ENCODE measurements at regions not wholly inside any gene's neighbourhood (a gene's known extent, or its start where the extent isn't known, plus 50 kb on each side); places are given as distances from the start of the nearest gene placed in this dataset.
"Not testable (repeated sequence)": the region's sequence is repeated elsewhere in the genome, so short reads cannot be mapped to it uniquely, and the experiment has no call there.

DNA sequence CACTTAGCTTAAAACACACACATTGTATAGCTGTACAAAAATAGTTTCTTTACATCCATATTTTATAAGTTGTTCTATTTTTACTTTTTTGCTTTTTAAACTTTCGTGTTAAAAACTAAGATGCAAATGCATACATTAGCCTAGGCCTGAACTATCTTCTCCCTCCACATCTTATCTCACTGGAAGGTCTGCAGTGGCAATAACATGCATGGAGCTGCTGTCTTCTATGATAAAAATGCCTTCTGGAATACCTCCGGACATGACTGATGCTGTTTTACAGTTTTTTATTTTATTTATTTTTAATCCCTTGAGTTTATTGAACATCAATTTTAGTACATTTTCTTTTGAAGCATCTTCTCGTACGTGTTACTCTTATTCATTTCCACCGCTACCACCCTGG, 112.3 kb upstream of the TSPAN8 start:
- no peak for DNase-seq (ENCODE audit: low spot score)
- TF ChIP-seq, protein P1, sequence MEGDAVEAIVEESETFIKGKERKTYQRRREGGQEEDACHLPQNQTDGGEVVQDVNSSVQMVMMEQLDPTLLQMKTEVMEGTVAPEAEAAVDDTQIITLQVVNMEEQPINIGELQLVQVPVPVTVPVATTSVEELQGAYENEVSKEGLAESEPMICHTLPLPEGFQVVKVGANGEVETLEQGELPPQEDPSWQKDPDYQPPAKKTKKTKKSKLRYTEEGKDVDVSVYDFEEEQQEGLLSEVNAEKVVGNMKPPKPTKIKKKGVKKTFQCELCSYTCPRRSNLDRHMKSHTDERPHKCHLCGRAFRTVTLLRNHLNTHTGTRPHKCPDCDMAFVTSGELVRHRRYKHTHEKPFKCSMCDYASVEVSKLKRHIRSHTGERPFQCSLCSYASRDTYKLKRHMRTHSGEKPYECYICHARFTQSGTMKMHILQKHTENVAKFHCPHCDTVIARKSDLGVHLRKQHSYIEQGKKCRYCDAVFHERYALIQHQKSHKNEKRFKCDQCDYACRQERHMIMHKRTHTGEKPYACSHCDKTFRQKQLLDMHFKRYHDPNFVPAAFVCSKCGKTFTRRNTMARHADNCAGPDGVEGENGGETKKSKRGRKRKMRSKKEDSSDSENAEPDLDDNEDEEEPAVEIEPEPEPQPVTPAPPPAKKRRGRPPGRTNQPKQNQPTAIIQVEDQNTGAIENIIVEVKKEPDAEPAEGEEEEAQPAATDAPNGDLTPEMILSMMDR (IDR thresholded peaks at IDR 0.05; ENCODE audit: extremely low read depth, insufficient read depth, missing control alignments): no peak
- in situ Hi-C loops (cut with MboI; ENCODE audit: low pct_unique_long_range_greater_than_20kb, low sequenced_read_pairs, unreplicated experiment): no loop called here

DNA sequence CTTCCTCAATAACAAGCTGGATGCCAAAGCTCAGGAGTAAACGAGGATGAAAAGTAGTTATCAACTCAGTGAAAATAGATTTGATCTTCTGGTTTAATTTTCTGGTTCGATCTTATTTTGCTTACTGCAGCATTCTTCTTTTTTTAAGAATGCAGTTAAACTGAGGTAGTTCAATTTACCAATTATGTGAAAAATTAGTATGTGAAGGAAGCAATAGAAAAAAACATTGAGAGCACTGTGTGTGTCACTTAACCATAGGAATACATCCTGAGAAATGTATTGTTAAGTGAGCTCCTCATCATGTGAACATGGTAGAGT, 111.4 kb upstream of the TSPAN8 start:
- TF ChIP-seq, protein P1 (IDR thresholded peaks at IDR 0.05; ENCODE audit: extremely low read depth, insufficient read depth, missing control alignments): no peak
- in situ Hi-C loops (cut with MboI; ENCODE audit: low pct_unique_long_range_greater_than_20kb, low sequenced_read_pairs, unreplicated experiment): no loop called here

DNA sequence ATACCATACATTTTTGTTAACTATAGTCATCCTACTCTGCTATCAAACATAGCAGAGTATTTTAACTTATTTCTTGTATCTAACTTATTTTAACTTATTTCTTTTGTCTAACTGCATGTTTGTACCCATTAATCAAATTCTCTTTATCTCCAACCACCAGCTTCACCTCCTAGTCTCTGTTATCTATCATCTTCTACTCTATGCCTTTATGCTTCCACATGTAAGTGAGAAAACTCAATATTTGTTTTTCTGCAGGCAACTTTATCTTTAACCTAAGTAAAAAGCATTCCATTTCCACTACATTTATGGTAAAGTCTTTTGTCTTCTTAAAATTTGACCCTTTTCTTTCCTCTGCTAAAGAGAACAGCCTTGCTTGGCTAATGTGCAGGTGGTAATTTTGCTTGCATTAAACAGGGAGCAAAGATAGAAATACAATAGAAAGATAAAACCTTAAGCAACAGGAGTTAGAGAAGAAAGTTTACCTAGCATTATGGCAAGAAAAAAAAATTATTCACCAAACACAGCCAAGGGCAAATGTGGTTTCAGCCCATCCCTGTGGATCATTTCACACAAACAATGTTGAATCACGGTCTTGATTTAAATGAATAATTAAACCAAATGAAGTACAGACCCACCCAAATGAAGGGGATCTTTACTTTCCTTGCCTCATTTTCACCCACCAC, 110.9 kb upstream of the TSPAN8 start:
- in situ Hi-C loops (cut with MboI; ENCODE audit: low pct_unique_long_range_greater_than_20kb, low sequenced_read_pairs, unreplicated experiment): no loop called here
- TF ChIP-seq, protein P1 (IDR thresholded peaks at IDR 0.05; ENCODE audit: extremely low read depth, insufficient read depth, missing control alignments): no peak

More for the DNA sequence above, 111.4 kb upstream of the TSPAN8 start:
- no peak for DNase-seq (ENCODE audit: low spot score)

DNA sequence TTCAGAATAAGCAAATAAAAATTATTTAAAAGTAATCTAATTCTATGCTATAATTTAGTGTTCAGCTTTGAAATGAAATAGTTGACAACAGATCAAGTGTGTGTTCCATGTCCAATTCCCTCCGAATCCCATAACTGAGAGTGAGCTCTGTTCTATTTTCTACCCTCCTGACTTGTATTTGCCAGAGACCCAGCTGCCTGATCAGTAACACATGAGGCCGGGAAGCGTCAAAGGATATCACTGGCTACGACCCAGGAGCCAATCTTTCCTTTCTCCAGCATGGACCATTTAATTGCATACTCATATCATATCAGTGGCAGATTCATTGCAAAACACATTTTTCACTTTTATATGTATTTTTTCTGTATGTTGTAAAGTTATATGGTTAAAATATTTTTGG, 108.8 kb upstream of the TSPAN8 start:
- TF ChIP-seq, protein P1 (IDR thresholded peaks at IDR 0.05; ENCODE audit: extremely low read depth, insufficient read depth, missing control alignments): no peak
- in situ Hi-C loops (cut with MboI; ENCODE audit: low pct_unique_long_range_greater_than_20kb, low sequenced_read_pairs, unreplicated experiment): no loop called here

More for the DNA sequence above, 110.9 kb upstream of the TSPAN8 start:
- no peak for DNase-seq (ENCODE audit: low spot score)

DNA sequence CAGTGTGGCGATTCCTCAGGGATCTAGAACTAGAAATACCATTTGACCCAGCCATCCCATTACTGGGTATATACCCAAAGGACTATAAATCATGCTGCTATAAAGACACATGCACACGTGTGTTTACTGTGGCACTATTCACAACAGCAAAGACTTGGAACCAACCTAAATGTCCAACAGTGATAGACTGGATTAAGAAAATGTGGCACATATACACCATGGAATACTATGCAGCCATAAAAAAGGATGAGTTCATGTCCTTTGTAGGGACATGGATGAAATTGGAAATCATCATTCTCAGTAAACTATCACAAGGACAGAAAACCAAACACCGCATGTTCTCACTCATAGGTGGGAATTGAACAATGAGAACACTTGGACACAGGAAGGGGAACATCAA, 107.9 kb upstream of the TSPAN8 start:
- DNase-seq (ENCODE audit: low spot score); in situ Hi-C loops (cut with MboI; ENCODE audit: low pct_unique_long_range_greater_than_20kb, low sequenced_read_pairs, unreplicated experiment): not testable (repeated sequence)

More for the DNA sequence above, 108.8 kb upstream of the TSPAN8 start:
- no peak for DNase-seq (ENCODE audit: low spot score)

DNA sequence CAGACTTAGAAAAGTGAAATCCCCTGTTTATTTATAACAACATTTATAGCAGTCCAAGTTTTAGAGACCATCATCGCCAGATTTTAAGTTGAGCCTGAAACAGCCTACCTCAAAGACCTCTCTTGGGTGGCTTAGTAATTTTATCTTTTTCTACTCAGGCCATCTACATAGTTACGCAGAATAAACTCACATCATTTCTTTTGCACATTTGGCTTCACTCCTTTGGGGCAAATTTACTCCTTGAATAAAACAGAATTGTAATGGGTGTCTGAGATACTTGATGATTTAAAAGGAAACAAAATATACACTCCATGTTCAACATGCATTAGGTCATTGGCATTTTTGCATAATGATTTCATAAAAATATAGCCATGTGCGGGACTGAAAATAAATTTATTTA, 104.7 kb upstream of the TSPAN8 start:
- TF ChIP-seq, protein P1 (IDR thresholded peaks at IDR 0.05; ENCODE audit: extremely low read depth, insufficient read depth, missing control alignments): no peak
- no peak for DNase-seq (ENCODE audit: low spot score)
- in situ Hi-C loops (cut with MboI; ENCODE audit: low pct_unique_long_range_greater_than_20kb, low sequenced_read_pairs, unreplicated experiment): no loop called here

DNA sequence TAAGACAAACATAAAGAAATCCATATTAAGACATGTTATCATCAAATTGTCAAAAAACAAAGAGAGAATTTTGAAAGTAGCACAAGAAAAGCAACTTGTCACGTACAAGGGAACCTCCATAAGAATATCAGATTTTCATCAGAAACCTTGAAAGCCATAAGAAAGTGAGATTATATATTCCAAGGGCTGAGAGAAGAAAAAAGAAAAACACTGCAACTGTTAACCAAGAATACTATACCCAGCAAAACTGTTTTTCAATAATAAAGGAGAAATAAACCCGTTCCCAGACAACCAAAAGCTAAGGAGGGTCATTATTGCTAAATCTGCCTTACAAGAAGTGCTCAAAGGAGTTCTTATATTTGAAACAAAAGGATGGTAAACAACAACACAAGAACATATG, 94.7 kb upstream of the TSPAN8 start:
- DNase-seq (ENCODE audit: low spot score): no peak
- in situ Hi-C loops (cut with MboI; ENCODE audit: low pct_unique_long_range_greater_than_20kb, low sequenced_read_pairs, unreplicated experiment): no loop called here
- TF ChIP-seq, protein P1 (IDR thresholded peaks at IDR 0.05; ENCODE audit: extremely low read depth, insufficient read depth, missing control alignments): no peak

All from GM13977 (cell line).